GM03348 (cell line): ENCODE measurements at regions not wholly inside any gene's neighbourhood (a gene's known extent, or its start where the extent isn't known, plus 50 kb on each side); places are given as distances from the start of the nearest gene placed in this dataset.
"Not testable (repeated sequence)": the region's sequence is repeated elsewhere in the genome, so short reads cannot be mapped to it uniquely, and the experiment has no call there.

Experiments
- DNase-seq: peaks from one replicate; pipeline ENCODE4 v3.0.0; 2012; ENCODE audit warnings: low spot score

- DNase-seq, result no peak
Observed at GRCh38 chr5:142222225-142222865, 102.5 kb downstream of the SPRY4 start.

GRCh38 chr5:142221091-142221860 lies 103.5 kb downstream of the SPRY4 start:
- DNase-seq, result no peak

GRCh38 chr5:142219146-142219545 lies 105.7 kb downstream of the SPRY4 start:
- DNase-seq, result no peak

GRCh38 chr5:142216931-142217330 lies 107.9 kb downstream of the SPRY4 start:
- DNase-seq, result no peak

GRCh38 chr5:142215915-142216681 lies 107.5 kb downstream of the NDFIP1 start:
- peak; percentile 92 for DNase-seq

GRCh38 chr5:142213077-142213476 lies 104.5 kb downstream of the NDFIP1 start:
- DNase-seq, result no peak

- no peak for DNase-seq
Observed at GRCh38 chr5:142211918-142212317, 103.3 kb downstream of the NDFIP1 start.

GRCh38 chr5:142210864-142211412 lies 102.4 kb downstream of the NDFIP1 start:
- no peak for DNase-seq

- no peak for DNase-seq
Observed at GRCh38 chr5:142210011-142210410, 101.4 kb downstream of the NDFIP1 start.

- no peak for DNase-seq
Observed at GRCh38 chr5:142208777-142209312, 100.3 kb downstream of the NDFIP1 start.

- DNase-seq, result not testable (repeated sequence)
Observed at GRCh38 chr5:142208244-142208643, 99.7 kb downstream of the NDFIP1 start.

GRCh38 chr5:142206801-142207200 lies 98.2 kb downstream of the NDFIP1 start:
- DNase-seq, result no peak

GRCh38 chr5:142204219-142204618 lies 95.6 kb downstream of the NDFIP1 start:
- no peak for DNase-seq
